RWPE1 (cell line): ENCODE measurements at regions not wholly inside any gene's neighbourhood (a gene's known extent, or its start where the extent isn't known, plus 50 kb on each side); places are given as distances from the start of the nearest gene placed in this dataset.
A peak's percentile ranks its signal among the peaks of the same experiment; 100 is the strongest.

ENCODE experiments used
- CTCF ChIA-PET: fragments of 350-600 bp; sonication (Branson Sonifier 250); formaldehyde crosslinking; extraction: SDS; loops from one replicate; lab custom pipeline; 2021; lab: Yijun Ruan, JAX
- POLR2A ChIA-PET: fragments of 400-600 bp; formaldehyde crosslinking; extraction: SDS; loops from one replicate; lab custom pipeline; 2020; ENCODE audit warnings: antibody characterized with exemption; ENCODE audit not compliant: low non-redundant PET; lab: Yijun Ruan, JAX
- DNase-seq: peaks from one replicate; pipeline ENCODE4 v3.0.0; 2012; ENCODE audit warnings: low spot score
- H3K27ac ChIP-seq: fragments of 450-650 bp; 2 replicates; pipeline ENCODE4 v1.5.1; 2017
- CTCF ChIP-seq: fragments of 450-650 bp; conservative IDR thresholded peaks from 2 replicates; pipeline ENCODE4 v1.5.1; 2017; ENCODE audit warnings: low read depth, mild to moderate bottlenecking

DNA sequence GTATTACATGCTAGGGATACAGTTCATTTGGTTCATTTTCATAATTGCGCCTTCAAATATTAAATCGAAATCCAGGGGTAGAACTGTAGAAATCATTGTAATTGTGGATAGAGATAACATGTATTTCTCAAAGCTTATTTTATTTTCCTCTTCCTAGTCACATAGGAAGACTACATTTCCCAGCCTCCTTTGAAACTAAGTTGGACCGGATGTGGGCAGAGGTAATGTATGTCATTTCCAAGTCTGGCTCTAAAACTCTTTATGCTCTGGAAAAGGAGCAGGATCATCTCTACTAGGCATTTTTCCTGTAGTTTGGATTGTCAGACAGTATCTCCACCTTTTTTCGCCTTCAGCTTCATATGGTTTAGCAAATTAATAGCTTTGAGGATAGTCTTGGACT is 70.1 kb upstream of the CRY1 start:
- TF ChIP-seq CTCF: no peak
- no peak for DNase-seq
- ChIA-PET CTCF (no interaction called here), POLR2A (no interaction called here)
- no peak overlapping the region for H3K27ac ChIP-seq

DNA sequence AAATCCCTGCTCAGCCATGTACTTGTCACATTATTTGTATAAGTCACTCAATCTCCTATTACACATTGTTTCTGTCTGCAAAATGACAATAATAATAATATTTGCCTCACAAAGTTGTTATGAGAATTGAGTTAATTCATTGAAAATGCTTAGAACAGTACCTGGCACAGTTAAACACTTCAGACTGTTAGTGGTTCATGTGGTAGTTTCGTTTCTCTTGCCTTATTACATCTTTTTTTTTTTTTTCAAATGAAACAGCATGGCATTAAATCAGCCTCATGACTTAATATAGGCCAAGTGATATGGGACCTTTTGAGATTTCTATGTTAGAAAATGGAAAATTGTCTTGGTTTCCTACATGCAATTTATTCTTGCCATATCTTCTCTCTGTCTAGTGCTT is 71.0 kb upstream of the CRY1 start:
- DNase-seq: no peak
- ChIA-PET CTCF (no interaction called here), POLR2A (no interaction called here)
- TF ChIP-seq CTCF: no peak
- no peak overlapping the region for H3K27ac ChIP-seq

DNA sequence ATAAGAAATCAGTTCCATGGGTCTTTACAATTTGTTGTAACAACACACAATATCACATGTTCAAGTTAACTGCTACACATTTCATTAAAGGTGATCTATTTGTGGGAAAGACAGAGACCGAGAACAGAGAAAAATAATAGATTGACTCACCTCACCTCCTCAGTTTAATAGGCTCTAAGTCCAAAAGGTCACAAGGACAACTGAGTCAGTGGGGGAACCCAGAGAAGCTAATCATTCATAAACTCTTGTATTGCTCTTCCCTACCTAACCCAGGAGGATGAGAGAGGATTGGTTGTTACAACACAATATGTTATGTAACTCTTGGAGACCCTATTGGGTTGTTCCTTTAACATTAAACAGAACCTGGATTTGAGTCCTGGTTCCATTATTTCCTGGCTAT is 72.2 kb upstream of the CRY1 start:
- DNase-seq: no peak
- no peak overlapping the region for H3K27ac ChIP-seq
- CTCF ChIA-PET: no interaction called here
- no peak for TF ChIP-seq CTCF
- POLR2A ChIA-PET: no interaction called here

DNA sequence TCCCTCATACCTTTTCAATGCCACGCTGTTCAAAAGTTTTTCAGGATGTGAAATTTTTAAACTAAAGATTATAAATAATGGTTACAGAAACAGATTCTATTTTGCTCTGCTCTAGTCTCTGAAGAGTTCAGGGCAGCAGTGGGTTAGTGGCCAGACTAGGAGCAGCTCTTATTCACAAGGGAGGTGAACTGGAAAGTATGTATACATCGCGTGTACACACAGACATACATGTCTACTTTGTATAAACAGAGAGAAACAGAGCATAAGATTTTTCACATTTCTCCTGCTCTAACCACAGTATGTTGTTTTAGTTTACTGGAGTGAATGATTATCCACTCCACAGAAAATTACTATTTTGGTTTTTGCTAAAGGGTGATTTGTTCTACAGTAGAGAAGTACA is 74.4 kb upstream of the CRY1 start:
- no peak for TF ChIP-seq CTCF
- no peak overlapping the region for H3K27ac ChIP-seq
- no peak for DNase-seq
- ChIA-PET POLR2A (no interaction called here), CTCF (interaction anchor here (0.5 kb wide), 1 partner anchor 10 kb away, joined by 3 read pairs; no protein-coding TSS in a partner anchor)

- H3K27ac ChIP-seq: peak overlapping the region; percentile 37; the same call in 1 of the 2 replicates
- DNase-seq: peak; percentile 26
- no peak for TF ChIP-seq CTCF
- ChIA-PET CTCF (no interaction called here), POLR2A (no interaction called here)
These were observed 75.9 kb upstream of the CRY1 start for GRCh38 chr12:107169200-107169599.

DNA sequence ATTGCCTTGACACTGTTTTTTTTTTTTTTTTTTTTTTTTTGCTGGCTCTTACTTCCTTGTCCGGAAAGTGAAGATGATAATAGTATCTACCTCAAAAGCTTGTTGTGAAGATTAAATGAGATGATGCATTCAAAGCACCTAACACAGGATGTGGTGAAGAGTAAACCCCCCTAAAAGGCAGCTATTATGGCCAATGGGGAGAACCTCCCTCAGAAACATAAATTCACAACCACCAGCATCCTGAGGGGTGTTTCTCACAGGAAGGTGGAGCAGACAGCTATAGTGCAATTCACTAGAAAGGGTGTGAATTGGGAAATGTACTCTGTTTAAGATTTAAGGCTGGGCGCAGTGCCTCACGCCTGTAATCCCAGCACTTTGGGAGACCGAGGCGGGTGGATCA is 85.4 kb upstream of the CRY1 start:
- ChIA-PET CTCF (no interaction called here), POLR2A (no interaction called here)
- no peak for DNase-seq

More for the DNA sequence above, 85.4 kb upstream of the CRY1 start:
- no peak overlapping the region for H3K27ac ChIP-seq
- no peak for TF ChIP-seq CTCF
